AML-193 (cell line): ENCODE measurements at regions not wholly inside any gene's neighbourhood (a gene's known extent, or its start where the extent isn't known, plus 50 kb on each side); places are given as distances from the start of the nearest gene placed in this dataset.

ENCODE experiments used
- DNase-seq, 2 experiments: peaks; one replicate each; lab custom pipeline; 2025; lab: John Stamatoyannopoulos, UW

DNA sequence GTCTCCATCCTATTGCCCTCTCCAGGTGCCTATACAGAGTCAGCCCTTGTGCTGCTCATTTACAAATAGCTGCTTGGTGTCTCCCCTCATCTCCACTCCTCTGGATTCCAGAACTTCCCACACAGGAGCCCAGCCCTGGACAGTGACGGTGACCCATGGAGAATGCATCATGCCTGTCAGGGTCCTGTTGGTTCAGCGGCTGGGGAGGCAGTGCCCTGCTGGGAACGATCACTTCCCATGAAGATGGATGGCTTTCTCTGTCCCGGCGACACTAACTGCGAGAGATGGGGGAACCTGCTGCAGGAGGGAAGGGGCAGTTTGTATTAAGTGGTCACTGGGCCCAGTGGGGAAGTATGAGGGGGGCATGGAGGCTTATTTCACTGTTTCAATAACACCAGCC, 395.0 kb upstream of the TBX3 start:
- no peak for DNase-seq

DNA sequence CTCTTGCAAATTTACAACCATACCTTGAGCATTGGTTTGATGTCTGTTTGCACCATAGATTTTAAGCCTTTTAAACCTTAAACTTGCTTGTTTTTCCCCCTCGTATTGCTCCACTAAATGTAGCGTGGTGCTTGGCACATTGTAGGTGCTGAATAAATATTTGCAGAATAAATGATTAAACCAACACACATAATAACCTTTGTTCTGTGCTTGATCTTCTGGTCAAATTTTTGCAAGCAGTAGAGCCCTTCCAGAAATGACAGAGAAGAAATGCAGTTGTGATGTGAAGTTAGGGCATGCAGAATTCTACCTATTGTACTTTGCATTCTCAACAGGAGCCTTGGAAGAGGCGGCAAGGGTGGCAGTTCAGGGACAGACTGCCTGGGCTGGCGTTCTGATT, 394.4 kb upstream of the TBX3 start:
- no peak for DNase-seq

DNA sequence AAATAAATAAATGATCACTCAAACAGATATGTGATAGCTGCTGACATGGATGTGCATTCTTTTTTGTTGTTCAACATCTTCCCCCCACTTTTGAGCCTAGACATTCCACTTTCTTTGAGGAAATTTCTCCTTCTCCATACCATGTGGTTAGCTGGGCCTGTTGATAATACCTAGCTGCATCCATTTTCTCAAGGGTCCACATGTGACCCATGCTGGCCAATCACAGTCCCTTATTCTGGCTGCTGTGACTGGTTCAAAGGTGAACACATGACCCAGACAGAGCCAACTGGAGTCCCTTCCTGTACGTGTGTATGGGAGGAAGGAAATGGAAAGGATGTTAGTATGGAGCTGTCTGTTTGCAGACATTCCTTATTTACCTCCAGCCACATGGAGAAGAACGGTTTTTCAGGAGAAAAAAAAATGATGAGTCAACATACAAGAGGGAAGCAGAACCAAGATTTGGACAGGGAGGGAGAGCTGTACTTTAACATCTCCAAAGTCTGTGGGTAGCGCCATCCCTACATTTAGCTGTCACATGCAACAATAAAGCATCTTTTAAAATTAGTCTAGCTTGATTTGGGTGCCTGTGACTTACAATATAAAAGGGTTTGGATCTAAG, 391.7 kb upstream of the TBX3 start:
- DNase-seq: no peak

DNA sequence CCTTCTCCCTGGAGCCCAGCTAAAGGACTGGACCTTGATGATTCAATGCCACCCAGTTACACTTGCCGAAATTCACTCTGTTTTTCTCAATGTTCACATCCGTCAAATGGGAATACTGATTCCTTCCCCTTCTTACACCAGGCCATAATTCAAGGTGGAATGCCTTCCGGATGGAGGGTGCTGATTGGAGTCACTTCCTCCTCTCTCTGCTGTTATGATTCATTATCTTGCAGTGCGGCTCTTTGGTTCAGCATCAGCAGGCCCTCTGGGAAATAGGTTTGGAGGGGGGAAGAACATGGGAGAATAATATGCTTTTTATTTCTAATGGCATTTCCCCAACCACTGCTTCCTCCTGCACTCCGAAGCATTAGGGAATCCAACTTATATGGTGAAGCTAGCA, 390.6 kb upstream of the TBX3 start:
- no peak for DNase-seq

DNA sequence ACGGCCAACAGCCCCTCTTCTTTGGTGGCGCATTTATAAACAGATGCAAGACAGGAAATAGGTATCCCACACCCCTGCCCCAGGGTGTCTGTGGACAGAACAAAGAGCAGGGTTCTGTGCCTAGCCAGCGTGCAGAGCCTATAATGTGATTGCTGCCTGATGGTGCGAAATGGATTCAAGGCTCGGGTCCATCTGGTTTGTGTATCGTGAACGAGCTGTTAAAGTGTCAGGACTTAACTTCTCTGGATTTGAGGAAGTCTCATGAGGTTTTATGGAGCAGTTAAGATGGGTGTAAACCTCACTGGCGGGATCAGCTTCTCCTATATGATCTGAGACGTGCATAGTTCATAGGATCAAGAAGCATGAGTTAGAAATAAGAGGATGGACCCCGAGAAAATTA, 388.7 kb upstream of the TBX3 start:
- DNase-seq: no peak

DNA sequence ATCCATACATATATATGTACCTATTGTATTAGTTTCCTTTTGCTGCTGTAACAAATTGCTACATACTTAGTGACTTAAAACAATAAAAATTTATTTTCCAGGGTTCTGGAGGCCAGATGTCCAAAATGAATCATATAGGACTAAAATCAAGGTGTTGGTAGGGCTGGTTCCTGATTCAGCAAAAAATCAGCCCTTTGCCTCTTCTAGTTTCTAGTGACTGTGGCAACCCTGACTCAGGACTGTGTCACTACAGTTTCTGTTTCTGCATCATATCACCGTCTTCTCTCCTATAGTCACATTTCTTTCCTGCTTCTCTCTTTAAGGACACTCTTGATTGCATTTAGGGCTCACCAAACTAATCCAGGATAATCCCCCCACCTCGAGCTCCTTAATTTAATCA, 386.3 kb upstream of the TBX3 start:
- DNase-seq: no peak

DNA sequence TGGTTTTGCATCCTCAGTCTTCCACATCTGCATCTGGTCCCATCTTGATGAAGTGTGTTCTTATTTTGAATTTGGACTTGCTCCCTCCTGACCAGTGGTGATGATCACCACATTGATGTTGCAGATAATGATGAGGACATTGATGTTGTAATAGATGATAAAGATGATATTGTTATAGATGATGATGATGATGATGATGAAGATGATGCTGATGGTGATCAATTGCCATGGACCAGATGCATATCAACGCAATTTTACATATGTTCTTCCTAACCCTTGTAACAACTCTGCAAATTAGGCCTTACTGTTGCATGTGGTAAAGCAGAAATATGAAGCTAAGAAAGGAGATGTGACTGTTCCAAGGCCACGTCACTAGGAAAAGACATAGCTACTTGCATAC, 380.3 kb upstream of the TBX3 start:
- no peak for DNase-seq

DNA sequence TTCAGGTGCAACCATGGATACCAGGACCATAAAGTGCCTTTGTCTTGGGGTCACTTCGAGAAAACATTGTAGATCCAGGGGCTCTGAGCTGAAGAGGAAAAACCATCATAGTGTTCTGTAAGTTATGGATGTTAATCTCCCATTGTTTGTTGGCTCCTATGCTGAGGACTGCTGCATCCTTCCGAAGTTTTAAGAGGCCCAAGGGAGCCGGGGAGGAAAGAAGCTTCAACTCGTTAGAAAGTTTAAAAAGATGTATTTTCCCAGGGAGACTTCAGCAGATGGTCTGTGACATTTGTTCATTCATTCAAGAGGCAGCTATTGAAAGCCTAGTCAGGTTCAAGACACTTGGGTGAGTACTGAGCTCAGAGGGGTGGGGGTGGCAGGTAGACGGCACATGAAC, 378.8 kb upstream of the TBX3 start:
- no peak for DNase-seq

DNA sequence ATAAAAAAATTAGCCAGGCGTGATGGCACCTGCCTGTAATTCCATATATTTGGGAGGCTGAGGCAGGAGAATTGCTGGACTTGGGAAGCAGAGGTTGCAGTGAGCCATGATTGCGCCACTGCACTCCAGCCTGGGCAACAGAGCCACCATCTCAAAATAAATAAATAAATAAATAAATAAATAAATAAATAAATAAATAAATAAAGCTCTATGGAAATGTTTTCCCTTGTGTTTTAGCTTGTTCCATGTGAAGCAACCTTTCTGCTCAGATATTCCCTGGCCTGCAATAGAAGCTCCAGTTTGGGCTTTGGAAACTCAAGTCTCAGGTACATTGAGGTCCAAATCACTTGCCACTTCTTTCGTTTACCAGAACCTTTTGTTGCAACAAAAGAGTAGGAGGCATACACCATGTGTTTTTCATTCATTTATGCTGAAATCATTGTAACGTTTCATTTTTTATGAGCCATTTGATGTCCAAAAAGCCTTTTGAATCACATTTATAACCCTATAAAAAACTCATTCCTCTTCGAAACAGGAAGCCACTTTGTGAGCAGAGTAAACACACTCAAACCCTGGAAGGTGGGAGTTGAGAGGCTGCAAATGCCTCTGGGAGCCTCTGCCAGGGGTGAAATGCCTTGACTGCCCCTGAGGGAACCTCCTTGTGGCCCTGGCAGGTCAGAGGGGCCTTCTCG, 376.6 kb upstream of the TBX3 start:
- no peak for DNase-seq

DNA sequence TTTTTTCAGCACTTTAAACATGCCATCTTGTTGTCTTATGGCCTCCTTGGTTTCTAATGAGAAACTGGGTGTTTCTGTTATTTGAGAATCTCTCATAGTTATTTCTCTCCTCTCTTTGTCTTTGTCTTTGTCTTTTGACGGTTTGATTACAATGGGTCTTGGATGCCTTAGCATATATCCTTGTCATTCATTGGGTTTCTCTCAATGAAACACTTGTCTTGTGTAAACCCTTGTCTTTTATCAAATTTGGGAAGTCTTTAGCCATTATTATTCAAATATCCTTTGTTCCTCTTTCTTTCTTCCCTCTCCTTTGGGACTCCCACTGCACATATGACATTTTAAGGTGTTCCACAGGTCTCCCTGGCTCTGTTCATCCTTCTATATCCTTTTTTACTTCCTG, 373.5 kb upstream of the TBX3 start:
- DNase-seq: no peak

DNA sequence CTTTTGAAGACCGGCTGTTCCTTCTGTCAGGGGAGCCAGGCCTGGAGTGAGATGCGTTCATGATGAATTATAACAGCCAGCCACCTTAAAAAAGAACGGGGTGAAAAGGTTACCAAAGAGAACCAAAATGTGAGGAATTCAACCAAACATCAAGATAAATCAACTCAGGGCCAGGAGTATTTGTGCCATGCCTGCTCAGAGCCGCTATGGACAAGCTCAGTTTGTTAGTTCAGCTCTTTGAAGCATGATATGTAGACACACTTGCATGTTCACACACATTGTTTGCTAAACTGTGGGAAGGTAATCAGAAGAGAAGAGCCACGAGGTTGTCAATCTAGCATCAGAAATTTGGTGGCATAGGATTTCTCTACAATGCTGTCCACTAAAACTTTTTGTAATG, 367.4 kb upstream of the TBX3 start:
- no peak for DNase-seq

DNA sequence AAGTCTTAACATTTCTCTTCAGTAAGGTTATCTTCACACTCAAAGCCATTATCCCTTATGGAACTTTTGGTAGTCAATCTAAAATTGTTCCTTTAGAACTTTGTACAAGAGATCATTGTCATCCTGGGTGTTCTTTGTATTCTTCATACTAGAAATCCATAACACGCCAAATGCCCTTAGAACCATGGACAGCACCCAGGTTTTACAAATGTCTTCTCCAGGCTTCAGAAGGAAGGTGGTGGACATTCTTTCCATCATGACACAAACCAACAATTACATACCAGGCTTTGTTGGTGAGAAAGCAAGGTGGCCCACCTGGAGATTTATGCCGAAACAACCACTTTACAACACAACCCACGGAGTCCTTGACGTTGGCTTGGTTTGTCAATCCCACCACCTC, 365.6 kb upstream of the TBX3 start:
- no peak for DNase-seq

DNA sequence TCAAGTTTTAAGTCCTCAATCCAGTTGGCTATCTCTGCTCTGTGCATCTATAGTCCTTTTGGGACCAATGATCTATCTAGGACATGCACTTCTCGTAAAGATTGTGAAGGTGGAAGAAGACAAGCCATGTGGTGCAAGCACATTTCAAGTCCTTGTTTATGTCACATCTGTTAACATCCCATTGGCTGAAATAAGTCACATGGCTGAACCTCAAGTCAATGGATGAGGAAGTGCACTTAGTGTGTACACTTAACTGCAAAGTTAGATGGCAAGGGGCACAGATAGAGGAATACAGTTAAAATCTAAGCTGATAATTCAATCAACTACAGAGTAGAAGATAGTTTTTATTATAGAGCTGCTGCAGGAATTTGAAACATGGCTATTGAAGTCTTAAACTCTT, 362.8 kb upstream of the TBX3 start:
- DNase-seq: no peak

DNA sequence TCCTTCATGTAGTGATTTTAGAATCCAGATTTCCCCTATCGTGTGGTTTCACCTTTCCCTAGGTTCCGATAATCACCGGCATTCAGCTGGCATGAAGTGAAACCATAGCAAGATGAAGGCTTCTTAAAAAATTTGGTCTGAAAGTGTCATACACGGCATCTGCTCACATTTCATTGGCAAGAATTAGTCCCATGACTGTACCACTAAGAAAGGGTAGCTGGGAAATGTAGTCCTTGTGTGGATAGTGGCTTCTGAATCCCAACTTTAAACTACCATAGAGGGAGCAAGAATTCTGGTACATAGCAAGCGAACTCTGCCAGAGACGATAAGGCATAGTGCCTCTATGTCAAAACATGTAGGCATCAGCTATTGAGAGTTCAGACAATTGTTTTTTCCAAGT, 360.1 kb upstream of the TBX3 start:
- no peak for DNase-seq

DNA sequence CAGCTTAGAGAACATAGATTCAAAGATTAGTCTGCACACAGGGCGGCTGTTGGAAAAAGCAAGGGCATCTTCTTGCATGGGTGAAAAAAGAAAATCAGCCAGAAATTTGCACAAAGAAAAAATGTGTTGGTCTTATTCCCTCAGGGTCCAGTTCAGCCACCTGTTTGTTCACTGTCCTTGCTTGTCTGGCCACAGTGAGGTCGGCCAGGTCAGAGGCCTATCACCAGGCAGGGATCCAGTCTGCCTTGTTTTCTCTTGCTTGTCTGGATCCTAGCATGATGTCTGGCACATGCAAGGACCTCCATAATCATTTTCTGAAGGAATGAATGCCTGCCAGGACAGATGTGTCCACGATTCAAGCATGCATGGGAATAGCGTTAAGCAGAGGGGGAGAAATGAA, 359.1 kb upstream of the TBX3 start:
- DNase-seq: no peak

DNA sequence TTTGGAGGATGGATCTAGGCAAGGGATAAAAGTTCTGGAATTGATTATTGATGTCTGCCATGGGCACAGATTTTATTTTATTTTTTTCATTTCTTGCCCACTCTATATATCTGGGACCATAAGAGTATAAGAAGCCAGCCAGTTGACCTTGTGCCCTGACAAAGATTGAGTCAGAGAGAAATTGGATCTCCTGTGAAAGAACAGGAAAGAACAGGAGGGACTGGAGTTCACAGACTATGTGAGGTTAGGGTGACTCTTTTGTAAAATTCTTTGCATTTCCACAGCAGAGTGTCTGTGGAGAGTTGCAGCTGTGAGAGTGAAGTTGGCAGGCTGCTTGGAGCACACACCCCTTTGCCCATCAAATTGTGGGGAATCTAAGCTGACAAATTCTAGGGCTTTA, 358.4 kb upstream of the TBX3 start:
- no peak for DNase-seq

DNA sequence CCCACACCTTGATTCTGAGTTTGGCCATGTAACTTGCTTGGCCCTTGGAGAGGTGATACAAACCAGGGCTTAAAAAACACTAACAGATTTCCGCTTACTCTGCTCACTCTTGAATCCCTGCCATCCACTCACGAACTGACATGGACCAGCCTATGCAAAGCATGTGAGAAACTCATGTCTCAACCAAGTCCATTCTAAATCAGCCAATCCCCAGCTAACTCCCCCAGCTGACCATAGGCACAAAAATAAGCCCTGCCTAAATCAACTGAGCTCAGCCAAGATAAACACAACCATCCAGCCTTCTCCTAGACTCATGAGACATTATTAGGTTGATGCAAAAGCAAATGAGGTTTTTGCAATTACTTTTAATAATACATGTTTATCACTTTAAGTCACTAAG, 353.9 kb upstream of the TBX3 start:
- DNase-seq: no peak

DNA sequence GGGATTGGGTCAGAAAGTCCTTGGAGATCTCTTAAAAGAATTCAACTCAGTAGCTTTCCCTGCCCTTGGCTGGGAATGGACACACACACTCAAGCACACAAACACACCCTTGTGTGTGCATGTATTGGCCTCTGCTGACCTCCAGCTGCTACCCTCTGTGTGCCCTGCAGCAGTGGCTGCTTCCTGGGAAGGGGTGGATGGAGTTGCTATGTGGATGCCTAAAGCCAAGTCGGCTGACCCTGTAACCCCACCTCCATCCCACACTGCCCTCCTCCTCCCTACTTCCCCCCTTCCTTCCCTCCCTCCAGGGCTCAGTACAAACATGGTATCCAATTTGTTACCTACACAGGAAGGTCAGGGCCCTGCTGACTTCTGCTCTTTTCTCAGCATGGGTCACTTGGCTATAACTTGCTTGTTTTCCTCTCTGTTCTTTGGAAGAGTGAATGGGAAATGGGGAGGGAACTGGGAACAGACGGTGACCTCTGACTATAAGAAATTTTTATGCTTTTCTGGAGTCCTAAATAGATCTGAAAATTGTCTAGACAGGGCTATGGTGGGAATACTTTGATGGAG, 351.6 kb upstream of the TBX3 start:
- no peak for DNase-seq

DNA sequence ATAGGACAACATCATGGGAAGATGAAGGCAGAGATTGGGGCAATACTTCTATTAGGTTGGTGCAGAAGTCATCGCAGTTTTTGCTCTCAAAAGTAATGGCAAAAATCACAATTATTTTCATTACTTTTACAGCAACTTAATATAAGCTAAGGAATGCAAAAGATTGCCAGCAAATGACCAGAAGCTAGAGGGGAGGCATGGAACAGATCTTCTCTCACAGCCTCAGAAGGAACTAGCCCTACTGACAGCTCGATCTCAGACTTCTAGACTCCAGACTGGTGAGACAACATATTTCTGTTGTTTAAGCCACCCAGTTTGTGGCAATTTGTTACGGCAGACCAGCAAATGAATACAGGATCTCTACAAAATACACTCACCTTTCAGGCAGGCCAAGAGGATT, 348.5 kb upstream of the TBX3 start:
- no peak for DNase-seq

DNA sequence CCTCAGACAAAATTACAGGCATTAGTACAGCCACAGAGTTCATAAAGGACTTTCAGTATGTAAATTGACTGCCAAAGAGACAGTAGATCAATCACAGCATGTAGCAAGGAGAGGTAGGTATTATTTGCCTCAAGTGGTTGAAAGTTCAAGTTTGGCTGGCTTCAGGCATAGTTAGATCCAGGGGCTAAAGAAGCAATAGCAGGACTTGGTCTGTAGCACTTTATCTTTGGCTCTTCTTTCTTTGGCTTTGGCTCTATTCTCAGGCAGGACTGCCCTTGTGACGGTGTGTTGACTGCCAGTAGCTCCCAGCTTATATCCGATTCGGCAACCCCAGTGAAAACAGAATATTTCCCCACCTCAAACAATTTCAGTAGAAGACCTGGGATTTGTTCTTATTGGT, 346.0 kb upstream of the TBX3 start:
- DNase-seq: no peak

DNA sequence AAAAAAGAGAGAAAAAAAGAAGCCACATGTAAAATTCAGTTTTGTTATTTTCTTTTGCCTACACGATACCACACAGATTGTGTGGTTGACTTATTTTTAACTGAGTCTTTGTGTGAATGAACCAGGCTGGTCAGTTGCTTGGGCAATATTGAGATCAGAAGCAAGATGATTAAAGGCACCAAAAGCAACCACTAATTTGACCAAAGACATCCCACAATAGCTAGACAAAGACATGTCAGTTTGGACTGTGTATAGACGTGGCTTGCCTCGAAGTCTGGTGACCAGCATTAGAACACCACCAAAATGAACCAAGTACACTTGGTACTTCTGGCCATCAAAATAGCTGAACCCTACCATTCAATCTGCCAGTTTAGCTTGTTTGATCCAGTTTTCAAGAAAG, 340.6 kb upstream of the TBX3 start:
- DNase-seq: no peak

DNA sequence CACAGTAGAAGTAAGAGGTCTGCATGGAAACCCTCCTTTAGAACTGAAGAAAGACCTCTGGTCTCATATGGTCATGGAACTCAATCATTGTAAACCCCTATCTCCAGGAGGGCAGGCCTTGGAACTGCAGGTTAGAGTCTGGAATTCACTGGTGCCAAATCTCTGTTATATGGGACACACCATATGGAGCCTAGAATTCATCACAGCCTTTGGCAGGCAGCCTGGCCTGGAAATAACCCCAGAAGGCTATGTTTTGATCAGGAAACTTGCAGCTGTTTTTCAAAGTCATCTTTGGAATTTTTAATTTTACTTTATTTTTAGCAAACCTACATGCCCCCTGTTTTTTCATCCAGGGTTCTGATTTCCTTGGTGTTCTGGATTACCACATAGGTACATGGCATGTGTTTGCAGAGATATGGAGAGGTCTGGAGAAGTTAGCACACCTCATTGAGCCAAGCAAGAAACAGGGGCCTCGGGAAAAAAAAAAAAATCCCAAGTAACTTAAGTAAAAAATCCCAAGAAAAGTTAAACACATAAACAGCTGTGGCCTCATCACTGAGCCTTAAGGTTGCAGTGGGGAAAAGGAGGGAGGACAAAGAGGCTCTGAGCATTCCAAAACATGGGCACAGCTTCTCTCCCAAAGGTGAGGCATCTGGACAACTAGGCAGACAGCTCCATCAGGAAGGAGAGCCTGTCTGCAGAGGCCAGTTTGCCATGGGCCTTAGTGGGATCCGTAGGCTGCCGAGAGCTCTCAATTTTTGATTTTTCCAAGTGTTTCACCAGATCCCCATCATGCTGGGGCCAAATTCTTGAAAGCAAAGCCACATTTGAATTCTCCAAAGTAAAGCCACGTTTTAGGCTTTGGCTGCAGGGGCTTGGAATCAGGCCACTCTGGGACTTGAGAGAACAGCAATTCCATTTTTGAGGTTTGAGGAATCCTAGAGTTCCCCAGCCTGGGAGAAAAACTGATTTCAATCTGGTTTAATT, 339.6 kb upstream of the TBX3 start:
- no peak for DNase-seq

DNA sequence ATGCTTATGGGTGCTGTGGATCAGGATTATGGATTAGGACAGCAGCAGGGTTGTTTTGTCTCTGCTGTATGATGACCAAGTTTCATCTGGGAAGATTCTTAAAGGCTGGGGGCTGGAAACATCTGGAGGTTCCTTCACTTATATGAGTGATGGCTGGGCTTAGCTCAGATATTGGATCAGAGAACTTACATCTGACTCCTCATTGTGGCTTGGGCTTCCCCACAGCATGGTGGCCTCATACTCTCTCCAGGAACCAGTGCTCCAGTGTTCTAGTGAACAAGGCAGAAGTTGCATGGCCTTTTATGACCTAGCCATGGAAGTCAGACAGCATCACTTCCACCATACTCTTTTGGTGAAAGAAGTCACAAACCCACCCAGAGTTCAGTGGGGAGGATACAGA, 336.1 kb upstream of the TBX3 start:
- DNase-seq: no peak
